Adrenal gland (tissue), 5 donors: ENCODE measurements at regions not wholly inside any gene's neighbourhood (a gene's known extent, or its start where the extent isn't known, plus 50 kb on each side); places are given as distances from the start of the nearest gene placed in this dataset.

Experiments
- POLR2A ChIP-seq, 2 donors: fragments of 450-650 bp; IDR thresholded peaks; one replicate each; pipeline ENCODE4 v1.6.1; 2017; ENCODE audit warnings: antibody characterized with exemption in 2 of 2, mild to moderate bottlenecking in 2 of 2, moderate library complexity in 1 of 2
- TF ChIP-seq, protein P1 (sequence below), 6 experiments: fragments of 450-650 bp in 4 of 6; fragments of 200-600 bp in 2 of 6; sonication (generic) in 1 of 6; IDR thresholded peaks; 1 replicate in 5 of 6; 2 replicates in 1 of 6; pipeline versions ENCODE4 v1.5.1 to v1.8.0; 2016 to 2021; ENCODE audit warnings: antibody characterized with exemption in 6 of 6, mild to moderate bottlenecking in 2 of 6, moderate library complexity in 1 of 6
- donor health status: DM: no; HTN: no; CAD: no.

GRCh38 chr5:89411891-89412290 is 528.9 kb upstream of the MEF2C start:
- TF ChIP-seq, protein P1, sequence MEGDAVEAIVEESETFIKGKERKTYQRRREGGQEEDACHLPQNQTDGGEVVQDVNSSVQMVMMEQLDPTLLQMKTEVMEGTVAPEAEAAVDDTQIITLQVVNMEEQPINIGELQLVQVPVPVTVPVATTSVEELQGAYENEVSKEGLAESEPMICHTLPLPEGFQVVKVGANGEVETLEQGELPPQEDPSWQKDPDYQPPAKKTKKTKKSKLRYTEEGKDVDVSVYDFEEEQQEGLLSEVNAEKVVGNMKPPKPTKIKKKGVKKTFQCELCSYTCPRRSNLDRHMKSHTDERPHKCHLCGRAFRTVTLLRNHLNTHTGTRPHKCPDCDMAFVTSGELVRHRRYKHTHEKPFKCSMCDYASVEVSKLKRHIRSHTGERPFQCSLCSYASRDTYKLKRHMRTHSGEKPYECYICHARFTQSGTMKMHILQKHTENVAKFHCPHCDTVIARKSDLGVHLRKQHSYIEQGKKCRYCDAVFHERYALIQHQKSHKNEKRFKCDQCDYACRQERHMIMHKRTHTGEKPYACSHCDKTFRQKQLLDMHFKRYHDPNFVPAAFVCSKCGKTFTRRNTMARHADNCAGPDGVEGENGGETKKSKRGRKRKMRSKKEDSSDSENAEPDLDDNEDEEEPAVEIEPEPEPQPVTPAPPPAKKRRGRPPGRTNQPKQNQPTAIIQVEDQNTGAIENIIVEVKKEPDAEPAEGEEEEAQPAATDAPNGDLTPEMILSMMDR (IDR thresholded peaks at IDR 0.05), result no peak
- TF ChIP-seq POLR2A (IDR thresholded peaks at IDR 0.05), result no peak
